LNCaP clone FGC (cell line): ENCODE measurements at regions not wholly inside any gene's neighbourhood (a gene's known extent, or its start where the extent isn't known, plus 50 kb on each side); places are given as distances from the start of the nearest gene placed in this dataset.

Experiments used
- DNase-seq: peaks from one replicate; pipeline ENCODE4 v3.0.0-alpha.2; 2011; ENCODE audit warnings: low read depth
- H3K4me3 ChIP-seq: 2 replicates; pipeline ENCODE4 v1.5.1; 2011; ENCODE audit warnings: mild to moderate bottlenecking, low read depth, low read length, control low read depth
- CTCF ChIP-seq: IDR thresholded peaks from 2 replicates; pipeline ENCODE4 v1.5.1; 2012; ENCODE audit warnings: mild to moderate bottlenecking; ENCODE audit not compliant: control insufficient read depth, insufficient read depth; ENCODE audit errors: extremely low read depth

DNA sequence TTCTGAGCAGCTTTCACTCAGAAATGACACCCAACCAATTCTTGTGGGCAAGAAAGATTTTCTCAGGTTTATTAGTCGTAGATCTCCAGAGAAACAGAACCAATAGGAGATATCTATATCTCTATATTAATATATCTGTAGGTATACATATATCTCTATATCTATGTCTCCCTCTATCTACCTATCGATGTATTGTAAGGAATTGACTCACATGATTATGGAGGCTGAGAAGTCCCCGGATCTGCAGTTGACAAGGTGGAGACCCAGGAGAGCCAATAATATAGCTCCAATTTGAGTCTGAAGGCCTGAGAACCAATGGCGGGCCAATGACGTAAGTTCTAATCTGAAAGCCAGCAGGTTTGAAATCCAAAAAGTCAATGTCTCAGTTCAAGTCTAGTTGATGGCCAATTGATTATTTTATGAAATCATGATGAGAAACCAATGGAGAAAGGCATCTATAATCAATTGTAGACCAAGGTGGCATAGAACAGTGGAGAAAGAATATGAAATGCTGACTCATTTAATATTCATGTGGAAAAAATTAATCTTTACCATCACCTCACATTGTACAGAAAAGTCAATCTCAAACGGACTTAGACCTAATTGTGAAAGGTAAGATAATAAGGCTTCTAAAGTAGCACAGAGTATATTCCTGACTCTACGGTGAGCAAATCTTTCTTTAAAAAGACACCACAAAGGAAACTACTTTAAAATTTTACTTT, 65.6 kb upstream of the CHRNA7 start:
- TF ChIP-seq CTCF: no peak
- H3K4me3 ChIP-seq: no peak overlapping the region
- DNase-seq: no peak

GRCh38 chr15:31970007-31970406, 60.3 kb upstream of the CHRNA7 start:
- no peak for DNase-seq
- no peak overlapping the region for H3K4me3 ChIP-seq
- TF ChIP-seq CTCF: no peak

DNA sequence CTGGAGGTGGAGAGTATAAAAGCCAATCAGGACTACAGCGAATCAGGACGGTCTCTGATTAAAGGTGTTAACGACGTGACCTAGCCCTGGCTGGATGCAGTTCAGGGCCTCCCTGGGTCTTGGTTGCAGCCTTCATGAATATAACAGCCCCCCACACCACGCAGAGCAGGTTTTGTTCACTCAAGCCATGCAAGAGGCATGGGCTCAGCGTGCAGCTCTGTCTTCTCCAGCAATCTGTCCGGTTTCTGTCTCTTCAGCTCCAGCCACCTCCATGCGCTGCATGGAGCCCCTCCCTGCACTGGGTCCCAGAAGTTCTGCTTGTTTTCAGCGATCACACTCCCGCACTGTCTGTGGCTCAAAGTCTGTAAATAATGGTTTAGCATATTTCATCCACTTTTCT, 57.1 kb upstream of the CHRNA7 start:
- TF ChIP-seq CTCF: no peak
- no peak for DNase-seq
- H3K4me3 ChIP-seq: no peak overlapping the region

GRCh38 chr15:31974154-31974794, 56.0 kb upstream of the CHRNA7 start:
- TF ChIP-seq CTCF: no peak
- no peak overlapping the region for H3K4me3 ChIP-seq
- no peak for DNase-seq

DNA sequence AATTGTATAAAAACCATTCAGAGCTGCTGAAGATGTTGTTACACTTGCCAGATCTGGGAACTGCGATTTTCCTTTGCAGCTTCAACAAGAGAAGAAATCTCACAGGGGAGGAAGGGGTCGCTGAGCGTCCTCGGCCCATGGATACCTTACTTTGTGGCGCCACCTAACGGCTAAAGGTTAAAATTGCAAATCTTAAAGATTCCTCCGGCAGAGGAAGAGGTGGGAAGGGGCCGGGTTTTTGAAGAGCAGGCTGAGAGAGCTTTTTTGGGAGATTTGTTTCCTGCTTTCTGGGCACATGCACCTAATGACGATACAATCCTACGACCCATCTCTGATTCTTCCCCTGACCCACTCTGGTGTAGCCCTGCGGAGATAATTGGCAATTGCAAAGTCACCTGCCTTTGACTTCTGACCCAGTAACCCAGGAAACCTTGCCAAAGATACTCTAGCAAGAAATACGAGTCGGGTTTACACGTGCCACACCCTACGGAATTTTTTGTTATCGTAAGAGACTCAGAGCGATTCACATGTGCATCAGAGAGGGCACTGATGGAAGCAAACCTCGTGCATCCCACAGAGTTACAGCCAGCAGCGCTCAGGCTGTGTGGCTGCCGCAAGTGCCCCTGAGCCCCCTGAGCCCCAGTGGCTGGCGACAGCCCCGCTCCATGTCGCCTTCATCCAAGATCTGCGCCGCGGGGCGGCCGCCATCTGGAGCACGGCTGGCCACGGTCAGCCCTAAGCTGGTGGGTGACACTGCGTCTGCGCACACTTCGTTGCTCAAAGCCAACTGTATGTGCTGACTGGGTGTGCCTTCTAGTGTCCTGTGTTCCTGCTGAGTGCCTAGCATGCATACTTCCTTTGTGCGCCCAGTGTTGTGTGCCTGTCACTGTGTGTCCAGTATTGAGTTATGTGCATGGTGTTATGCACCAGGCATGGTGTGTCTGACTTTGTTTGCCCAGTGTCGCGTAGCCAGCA, 55.2 kb upstream of the CHRNA7 start:
- DNase-seq: no peak
- peak overlapping the region; percentile 22; the same call in 1 of the 2 replicates for H3K4me3 ChIP-seq

DNA sequence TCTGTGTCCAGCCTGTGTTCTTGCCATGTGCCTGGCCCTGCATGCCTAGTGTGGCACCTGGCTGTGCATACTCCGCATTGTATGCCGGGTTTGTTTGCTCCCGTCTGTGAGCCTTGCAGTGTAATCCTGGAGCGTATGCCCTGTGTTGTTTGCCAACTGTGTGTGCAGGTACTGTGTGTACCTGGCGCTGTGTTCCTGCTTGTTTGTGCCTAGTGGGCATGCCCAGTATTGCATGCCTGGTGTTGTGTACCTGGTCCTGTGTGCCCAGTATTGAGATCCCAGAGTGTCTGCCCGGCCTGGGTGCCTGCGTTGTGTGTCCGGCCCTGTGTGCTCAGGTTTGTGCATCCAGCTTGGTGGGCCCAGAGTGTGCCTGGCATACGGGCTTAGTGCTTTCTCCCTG, 54.5 kb upstream of the CHRNA7 start:
- DNase-seq: peak; percentile 90
- no peak overlapping the region for H3K4me3 ChIP-seq
- peak; percentile 37 for TF ChIP-seq CTCF

More for the DNA sequence above, 55.2 kb upstream of the CHRNA7 start:
- peak; percentile 75 for TF ChIP-seq CTCF
